GM18498 (cell line): ENCODE measurements at regions not wholly inside any gene's neighbourhood (a gene's known extent, or its start where the extent isn't known, plus 50 kb on each side); places are given as distances from the start of the nearest gene placed in this dataset.
A peak's percentile ranks its signal among the peaks of the same experiment; 100 is the strongest.

Experiments used
- ATAC-seq: cut with Tn5 transposase; IDR thresholded peaks from one replicate; pipeline ENCODE4 v1.9.1; 2021; ENCODE audit warnings: mild to moderate bottlenecking, moderate library complexity; ENCODE audit not compliant: unreplicated experiment

GRCh38 chr10:62735464-62736167, 68.9 kb upstream of the ADO start:
- peak; percentile 57 for ATAC-seq

DNA sequence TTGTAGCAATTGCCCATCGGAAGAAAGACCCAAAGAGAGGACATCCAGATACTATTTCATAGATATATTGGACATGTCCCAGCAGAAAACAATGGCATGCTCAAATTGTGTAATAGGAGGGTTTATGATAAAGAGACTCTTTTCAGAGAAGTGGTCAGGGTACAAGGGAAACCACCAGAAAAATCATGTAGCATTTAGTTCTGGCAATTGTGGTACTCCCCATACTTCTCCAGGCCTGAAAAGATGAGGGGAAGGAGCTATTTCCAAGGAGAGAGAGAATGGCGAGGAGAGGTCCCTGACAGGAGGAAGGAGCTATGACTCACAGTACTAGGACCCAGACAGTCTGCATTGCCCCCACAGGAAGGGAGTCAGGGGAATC, 68.4 kb upstream of the ADO start:
- no peak for ATAC-seq

GRCh38 chr10:62738916-62739315, 65.6 kb upstream of the ADO start:
- ATAC-seq: no peak

DNA sequence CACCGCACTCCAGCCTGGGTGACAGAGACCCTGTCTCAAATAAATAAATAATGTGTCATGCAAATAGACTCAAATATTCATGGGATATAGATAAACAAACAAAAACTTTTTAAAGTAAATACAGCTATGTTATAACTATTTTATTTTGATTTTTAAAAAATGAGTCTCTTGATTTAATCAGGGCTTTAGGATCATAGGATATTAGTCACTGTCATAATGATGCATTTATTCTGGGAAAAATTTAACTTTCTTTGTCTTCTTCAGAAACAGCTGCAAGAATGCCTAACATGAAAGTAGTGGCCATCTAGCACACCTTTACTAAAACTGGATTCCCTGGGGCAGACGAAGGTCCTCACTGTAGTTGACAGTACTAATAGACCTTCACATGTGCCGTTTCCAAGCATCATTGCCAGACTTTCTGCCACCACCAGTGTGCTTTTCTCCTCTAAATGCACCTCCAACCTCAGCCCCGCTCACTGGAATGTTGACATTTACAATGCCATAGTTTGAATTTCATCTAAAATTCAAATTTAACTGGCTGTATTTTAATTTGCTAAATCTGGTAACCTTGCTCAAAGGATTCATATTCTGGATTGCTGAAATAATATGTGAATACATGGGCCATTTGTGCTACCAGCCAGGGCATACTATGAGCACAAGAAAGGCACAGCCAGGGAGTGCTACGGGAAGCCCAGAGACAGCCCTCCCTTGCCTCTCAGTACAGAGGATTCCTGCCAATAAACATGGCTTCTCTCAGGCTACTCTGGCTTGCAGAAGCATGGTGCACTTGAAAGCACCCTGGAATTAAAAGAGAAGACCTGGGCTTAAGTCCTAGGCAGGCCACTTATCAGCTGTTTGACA, 63.4 kb upstream of the ADO start:
- no peak for ATAC-seq

DNA sequence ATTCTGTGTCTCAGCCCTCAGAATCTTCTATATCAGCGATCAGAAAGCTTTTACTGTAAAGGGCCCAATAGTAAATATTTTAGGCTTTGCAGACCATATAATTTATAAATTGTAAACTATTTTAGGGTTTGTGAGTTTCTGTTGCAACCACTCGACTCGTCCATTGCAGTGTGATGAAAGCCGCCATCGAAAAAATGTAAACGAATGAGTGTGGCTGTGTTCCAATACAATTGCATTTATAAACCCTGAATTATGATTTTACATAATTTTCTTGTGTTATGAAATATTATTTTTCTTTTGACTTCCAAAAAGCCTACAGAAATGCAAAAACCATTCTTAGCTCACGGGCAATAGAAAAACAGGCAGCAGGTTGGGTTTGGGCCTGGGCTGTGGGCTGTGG, 62.5 kb upstream of the ADO start:
- no peak for ATAC-seq

GRCh38 chr10:62742536-62743061, 61.9 kb upstream of the ADO start:
- ATAC-seq: no peak

DNA sequence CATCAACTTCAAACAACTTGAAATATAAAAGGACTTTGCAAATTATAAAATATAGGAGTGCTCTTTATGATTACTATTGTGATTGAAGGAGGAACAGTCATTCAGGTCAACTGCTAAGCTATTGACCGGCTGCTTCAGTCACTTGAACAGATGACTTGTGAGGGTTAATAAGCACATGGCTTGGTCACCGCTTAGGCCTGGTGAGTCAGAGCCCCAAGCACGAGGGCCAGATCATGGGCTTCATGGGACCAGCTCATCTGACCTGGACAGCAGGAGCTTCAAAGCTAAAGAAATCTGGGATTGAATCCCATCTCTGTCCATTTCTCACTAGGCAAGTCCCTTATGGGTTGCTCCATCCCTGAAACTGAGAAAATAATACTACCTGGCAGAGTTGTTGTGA, 60.4 kb upstream of the ADO start:
- no peak for ATAC-seq

GRCh38 chr10:62745581-62745980, 58.9 kb upstream of the ADO start:
- no peak for ATAC-seq

GRCh38 chr10:62746951-62747729, 57.4 kb upstream of the ADO start:
- no peak for ATAC-seq

DNA sequence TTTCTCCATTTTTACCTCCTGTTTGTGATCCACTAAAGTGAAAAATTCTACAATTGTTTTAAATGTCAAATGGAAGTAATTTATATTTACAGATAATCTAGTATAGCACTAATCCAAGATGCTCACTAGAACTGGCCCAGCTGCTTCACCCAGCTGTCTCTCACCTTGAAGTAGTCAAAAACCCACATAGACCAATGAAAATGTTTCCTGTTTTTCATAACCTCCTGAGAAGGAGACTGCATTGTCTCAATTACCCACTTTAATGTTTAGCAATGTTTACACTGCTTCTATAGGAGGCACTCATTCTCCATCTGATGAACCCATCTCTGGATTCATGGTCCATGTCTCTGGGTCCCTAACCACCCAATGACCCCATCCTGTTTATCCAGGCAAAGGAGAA, 56.1 kb upstream of the ADO start:
- ATAC-seq: peak; percentile 65

DNA sequence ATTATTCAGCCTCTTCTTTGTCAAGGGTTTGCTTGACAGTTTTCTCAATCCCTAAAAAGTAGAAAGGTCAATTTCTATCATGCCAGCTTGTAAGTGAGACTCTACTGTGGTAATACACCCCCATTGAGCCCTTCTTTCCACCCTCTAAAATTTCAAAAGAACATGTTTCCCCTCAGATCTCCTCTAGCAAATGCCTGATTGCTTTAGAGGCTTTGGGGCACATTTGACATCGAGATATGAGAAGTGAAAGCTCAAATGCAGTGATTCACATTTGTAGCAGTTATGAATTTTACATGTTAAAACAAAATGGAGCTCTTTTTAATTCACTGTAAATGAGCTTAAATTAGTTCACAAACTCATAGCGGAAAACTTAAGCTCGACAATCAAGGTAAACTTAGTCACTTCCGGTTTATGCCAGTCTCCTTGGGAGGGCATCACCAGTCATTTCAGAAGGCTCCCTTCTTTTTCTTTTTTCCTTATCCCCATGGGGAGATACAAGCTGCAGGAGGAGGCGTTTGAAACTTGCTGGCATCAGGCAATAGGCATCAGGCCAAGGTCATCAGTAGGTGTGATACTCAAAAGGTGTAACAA, 55.3 kb upstream of the ADO start:
- no peak for ATAC-seq
